H1 (cell line): ENCODE measurements at regions not wholly inside any gene's neighbourhood (a gene's known extent, or its start where the extent isn't known, plus 50 kb on each side); places are given as distances from the start of the nearest gene placed in this dataset.

Source experiments
- CTCF ChIA-PET: fragments of 300-600 bp; sonication (Branson Sonifier 250); formaldehyde crosslinking; loops from one replicate; lab custom pipeline; 2021; ENCODE audit not compliant: partially characterized antibody; lab: Charles Lee
- POLR2A ChIA-PET: fragments of 300-600 bp; sonication (Branson Sonifier 250); formaldehyde crosslinking; loops from one replicate; lab custom pipeline; 2021; ENCODE audit warnings: inconsistent platforms; ENCODE audit not compliant: partially characterized antibody; lab: Charles Lee
- DNase-seq, 2 experiments: peaks; one replicate each; pipeline versions ENCODE4 v3.0.0 to v3.0.0-alpha.2; 2010 to 2022; ENCODE audit warnings: low spot score in 2 of 2, low read depth in 1 of 2, mixed read lengths in 1 of 2
- FAIRE-seq: peaks from 2 replicates; lab custom pipeline; 2011; peaks lifted over from hg19 to GRCh38; lab: Jason Lieb, UNC
- H2AFZ ChIP-seq: 2 replicates; pipeline ENCODE4 v1.8.1; 2012; ENCODE audit warnings: low read length, inconsistent platforms
- H2AK5ac ChIP-seq: 2 replicates; pipeline ENCODE4 v1.6.1; 2013; ENCODE audit warnings: low read depth, low read length
- H2BK120ac ChIP-seq: replicated peaks from 2 replicates; pipeline ENCODE3; 2013; ENCODE audit warnings: low read depth, low read length, inconsistent platforms
- H2BK12ac ChIP-seq: 2 replicates; pipeline ENCODE4 v1.6.1; 2013; ENCODE audit warnings: low read depth, low read length
- H2BK15ac ChIP-seq: 2 replicates; pipeline ENCODE4 v1.6.1; 2013; ENCODE audit warnings: low read length
- H2BK20ac ChIP-seq: 2 replicates; pipeline ENCODE4 v1.6.1; 2013; ENCODE audit warnings: low read length
- H2BK5ac ChIP-seq: 2 replicates; pipeline ENCODE4 v1.6.1; 2013; ENCODE audit warnings: low read depth, low read length
- H3K14ac ChIP-seq: 2 replicates; pipeline ENCODE4 v1.6.1; 2013; ENCODE audit warnings: inconsistent platforms; ENCODE audit not compliant: insufficient read length
- H3K18ac ChIP-seq: 2 replicates; pipeline ENCODE4 v1.6.1; 2013; ENCODE audit warnings: low read length; ENCODE audit errors: extremely low read depth
- H3K23ac ChIP-seq: 2 replicates; pipeline ENCODE4 v1.6.1; 2013; ENCODE audit warnings: inconsistent platforms; ENCODE audit not compliant: insufficient read length
- H3K23me2 ChIP-seq: 2 replicates; pipeline ENCODE4 v1.6.1; 2013; ENCODE audit warnings: low read depth, low read length
- H3K27ac ChIP-seq: 2 replicates; pipeline ENCODE4 v1.6.1; 2011; ENCODE audit warnings: low read depth, low read length, inconsistent platforms
- H3K27me3 ChIP-seq, 4 experiments: replicated peaks in 1 of 4; 1 replicate in 1 of 4; 2 replicates in 3 of 4; pipeline versions ENCODE4 v1.6.1 to v1.8.1; 2011 to 2013; ENCODE audit warnings: low read length in 3 of 4, mild to moderate bottlenecking in 3 of 4, inconsistent platforms in 2 of 4, mixed read lengths in 2 of 4, moderate library complexity in 1 of 4; ENCODE audit not compliant: control insufficient read depth in 3 of 4, insufficient read depth in 3 of 4; ENCODE audit errors: extremely low read depth in 1 of 4
- H3K36me3 ChIP-seq, 4 experiments: 2 replicates each; pipeline versions ENCODE4 v1.6.1 to v1.8.1; 2011 to 2013; ENCODE audit warnings: mild to moderate bottlenecking in 4 of 4, low read length in 3 of 4, moderate library complexity in 2 of 4, control low read depth in 1 of 4, inconsistent platforms in 1 of 4; ENCODE audit not compliant: insufficient read depth in 4 of 4, control insufficient read depth in 2 of 4
- H3K4ac ChIP-seq: replicated peaks from 2 replicates; pipeline ENCODE3; 2013; ENCODE audit warnings: low read length, low read depth, mixed read lengths, inconsistent platforms; ENCODE audit not compliant: insufficient read length
- H3K4me1 ChIP-seq, 4 experiments: replicated peaks in 1 of 4; 1 replicate in 1 of 4; 2 replicates in 3 of 4; pipeline versions ENCODE4 v1.6.1 to v1.8.1; 2011 to 2013; ENCODE audit warnings: low read length in 3 of 4, inconsistent platforms in 2 of 4, mixed read lengths in 1 of 4; ENCODE audit not compliant: insufficient read depth in 4 of 4, control insufficient read depth in 3 of 4
- H3K4me2 ChIP-seq, 2 experiments: 2 replicates each; pipeline versions ENCODE4 v1.6.1 to v1.8.1; 2011 to 2013; ENCODE audit warnings: low read depth in 2 of 2, low read length in 2 of 2, control low read depth in 1 of 2, inconsistent platforms in 1 of 2, mild to moderate bottlenecking in 1 of 2; ENCODE audit not compliant: insufficient read depth in 1 of 2
- H3K4me3 ChIP-seq, 4 experiments: fragments of 200-600, 300-600 bp in 1 of 4; sonication (generic), shearing (Covaris generic), sonication (Bioruptor Twin) in 1 of 4; 2 replicates each; pipeline versions ENCODE4 v1.5.1 to v1.8.1; 2011 to 2016; ENCODE audit warnings: low read length in 4 of 4, low read depth in 3 of 4, control low read depth in 2 of 4, inconsistent platforms in 2 of 4, mild to moderate bottlenecking in 2 of 4, mixed read lengths in 1 of 4, moderate library complexity in 1 of 4; ENCODE audit not compliant: insufficient read depth in 2 of 4; ENCODE audit errors: extremely low read depth in 1 of 4
- H3K56ac ChIP-seq: replicated peaks from 2 replicates; pipeline ENCODE3; 2013; ENCODE audit warnings: low read depth, mild to moderate bottlenecking, mixed read lengths, low read length, inconsistent platforms; ENCODE audit not compliant: insufficient read length
- H3K79me1 ChIP-seq: 2 replicates; pipeline ENCODE4 v1.6.1; 2013; ENCODE audit warnings: low read depth, low read length, control low read depth
- H3K79me2 ChIP-seq, 2 experiments: 2 replicates each; pipeline versions ENCODE4 v1.6.1 to v1.8.1; 2012 to 2013; ENCODE audit warnings: low read length in 2 of 2, mild to moderate bottlenecking in 2 of 2, inconsistent platforms in 1 of 2; ENCODE audit not compliant: insufficient read depth in 2 of 2, control insufficient read depth in 1 of 2
- H3K9ac ChIP-seq, 4 experiments: replicated peaks in 1 of 4; 1 replicate in 1 of 4; 2 replicates in 3 of 4; pipeline versions ENCODE4 v1.6.1 to v1.8.1; 2011 to 2013; ENCODE audit warnings: low read depth in 3 of 4, low read length in 3 of 4, control low read depth in 2 of 4, mild to moderate bottlenecking in 2 of 4, moderate library complexity in 2 of 4, inconsistent platforms in 1 of 4; ENCODE audit errors: extremely low read depth in 1 of 4
- H3K9me3 ChIP-seq, 2 experiments: 2 replicates each; pipeline versions ENCODE4 v1.6.1 to v1.8.1; 2012 to 2013; ENCODE audit warnings: mild to moderate bottlenecking in 2 of 2, moderate library complexity in 2 of 2, control low read depth in 1 of 2, inconsistent platforms in 1 of 2, low read depth in 1 of 2, low read length in 1 of 2, mixed read lengths in 1 of 2; ENCODE audit not compliant: insufficient read depth in 2 of 2
- H4K20me1 ChIP-seq, 2 experiments: replicated peaks in 1 of 2; 2 replicates each; pipeline versions ENCODE3 to v1.8.1; 2011 to 2013; ENCODE audit warnings: inconsistent platforms in 2 of 2, low read length in 2 of 2, mild to moderate bottlenecking in 1 of 2; ENCODE audit not compliant: insufficient read depth in 2 of 2, control insufficient read depth in 1 of 2
- H4K5ac ChIP-seq: 2 replicates; pipeline ENCODE4 v1.6.1; 2013; ENCODE audit warnings: low read length, low read depth, mixed read lengths, inconsistent platforms; ENCODE audit not compliant: insufficient read length
- H4K8ac ChIP-seq: 2 replicates; pipeline ENCODE4 v1.8.0; 2013; ENCODE audit warnings: mild to moderate bottlenecking, moderate library complexity, low read length, inconsistent platforms; ENCODE audit not compliant: insufficient read depth; ENCODE audit errors: extremely low read depth
- H4K91ac ChIP-seq: replicated peaks from 2 replicates; pipeline ENCODE3; 2013; ENCODE audit warnings: low read length, mixed read lengths, inconsistent platforms; ENCODE audit not compliant: insufficient read length
- CREB1 ChIP-seq: IDR thresholded peaks from 2 replicates; pipeline ENCODE4 v1.6.1; 2012; ENCODE audit warnings: inconsistent platforms
- PHF8 ChIP-seq: fragments of 200-600 bp; sonication (generic); conservative IDR thresholded peaks from 2 replicates; pipeline ENCODE4 v1.7.1; 2012; ENCODE audit warnings: low read depth, mild to moderate bottlenecking, inconsistent platforms, low read length, moderate library complexity
- POLR2A ChIP-seq, 2 experiments: IDR thresholded peaks; 1 replicate in 1 of 2; 2 replicates in 1 of 2; pipeline ENCODE4 v1.6.1; 2011; ENCODE audit warnings: low read depth in 2 of 2, low read length in 2 of 2, mild to moderate bottlenecking in 2 of 2; ENCODE audit errors: control extremely low read depth in 1 of 2
- SP1 ChIP-seq: IDR thresholded peaks from 2 replicates; pipeline ENCODE4 v1.6.1; 2011; ENCODE audit warnings: low read depth, low read length
- SP2 ChIP-seq: IDR thresholded peaks from 2 replicates; pipeline ENCODE4 v1.6.1; 2012; ENCODE audit warnings: mild to moderate bottlenecking, low read length, inconsistent platforms
- WGBS, 2 experiments: shearing (Covaris generic) in 1 of 2; methylation state at CpG; one replicate each; pipeline versions ENCODE4 v1.1.6 to v1.1.7; 2013 to 2015; ENCODE audit warnings: low lambda C conversion rate in 2 of 2, mixed read lengths in 2 of 2, inconsistent platforms in 1 of 2, low coverage in 1 of 2, missing lambda C conversion rate in 1 of 2; ENCODE audit not compliant: insufficient replicate concordance in 2 of 2, insufficient coverage in 1 of 2, insufficient read length in 1 of 2; ENCODE audit errors: extremely low coverage in 1 of 2, missing lambda C conversion rate in 1 of 2; 5-methylcytosine and 5-hydroxymethylcytosine counted together

DNA sequence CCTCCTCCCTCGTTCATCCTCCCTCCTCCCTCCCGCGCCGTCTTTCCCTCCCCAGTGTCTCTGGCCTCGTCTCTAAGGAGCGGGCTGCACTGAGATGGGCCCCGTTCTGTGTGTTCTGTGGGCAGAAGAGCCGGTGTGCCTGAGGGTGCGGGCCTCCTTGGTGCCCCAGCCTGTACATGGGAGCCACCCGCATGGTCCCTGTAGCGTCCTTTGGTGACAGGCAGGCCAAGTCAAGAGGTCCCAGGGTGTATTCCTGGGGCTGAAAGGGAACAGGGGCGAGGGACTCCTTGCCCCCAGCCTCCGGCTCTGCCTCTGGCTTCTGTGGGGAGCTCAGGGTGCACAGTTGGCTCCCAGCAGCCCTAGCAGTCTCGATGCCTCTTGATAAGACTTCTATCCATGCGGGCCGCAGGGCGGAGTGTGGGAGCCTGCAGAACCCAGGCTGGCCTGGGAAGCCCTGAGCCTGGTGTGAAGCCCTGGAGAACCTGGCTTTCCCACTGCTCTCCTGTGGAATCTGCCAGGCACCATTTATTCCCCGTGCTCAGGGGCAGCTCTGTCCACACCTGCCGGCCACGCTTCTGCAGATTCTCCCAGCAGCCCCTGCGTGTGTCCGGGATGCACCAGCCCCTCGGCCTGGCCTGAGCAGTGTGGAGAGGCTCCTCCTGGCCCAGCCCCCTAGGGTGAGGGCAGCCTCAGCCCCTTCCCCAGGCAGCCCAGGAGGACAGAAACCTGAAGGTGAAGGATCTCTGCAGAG lies 181.3 kb downstream of the KIF26A start:
- no peak overlapping the region for H3K18ac ChIP-seq
- H3K27me3 ChIP-seq = no peaks in the 10 kb centered on the region
- H3K4me2 ChIP-seq = no peak overlapping the region
- H4K91ac ChIP-seq = no peak overlapping the region
- H3K9ac ChIP-seq = no peak overlapping the region
- H4K5ac ChIP-seq = no peak overlapping the region
- no peak overlapping the region for H3K14ac ChIP-seq
- DNase-seq = peak in 1 of 2 experiments; percentile 43
- WGBS, 2 experiments = 91% methylated on average over 22 of the region's 23 CpGs; no CpG with 5 or more reads in 1 of the 2 experiments
- no peak overlapping the region for H3K56ac ChIP-seq
- no peak overlapping the region for H3K4me3 ChIP-seq
- no peaks in the 10 kb centered on the region for H3K79me1 ChIP-seq
- ChIA-PET POLR2A (no interaction called here), CTCF (interaction anchor here (1.4 kb wide), 1 partner anchor 188 kb away, joined by 3 read pairs; no protein-coding TSS in a partner anchor)
- no peak for FAIRE-seq
- no peaks in the 10 kb centered on the region for H3K23me2 ChIP-seq
- H2AK5ac ChIP-seq = no peak overlapping the region
- no peak overlapping the region for H2BK12ac ChIP-seq
- no peaks in the 10 kb centered on the region for H3K4me1 ChIP-seq
- H3K23ac ChIP-seq = no peak overlapping the region
- H2AFZ ChIP-seq = no peak overlapping the region
- H4K8ac ChIP-seq = no peak overlapping the region; the same call in 1 of the 2 replicates
- H3K9me3 ChIP-seq = no peaks in the 10 kb centered on the region
- H3K27ac ChIP-seq = no peak overlapping the region
- H2BK20ac ChIP-seq = no peak overlapping the region
- no peak overlapping the region for H2BK15ac ChIP-seq
- H3K36me3 ChIP-seq = no peaks in the 10 kb centered on the region
- no peak for TF ChIP-seq POLR2A (IDR thresholded peaks at IDR 0.05; ENCODE audit: control extremely low read depth in 1 of 2, low read depth in 2 of 2, low read length in 2 of 2)
- TF ChIP-seq PHF8 = no peak
- no peak for TF ChIP-seq SP2
- TF ChIP-seq CREB1 = no peak
- TF ChIP-seq SP1 = no peak
- H3K79me2 ChIP-seq = no peaks in the 10 kb centered on the region
- H2BK5ac ChIP-seq = no peak overlapping the region
- H4K20me1 ChIP-seq = peaks cover 0 to 4% of the 10 kb centered on the region in 2 experiments
- no peak overlapping the region for H3K4ac ChIP-seq
- H2BK120ac ChIP-seq = no peak overlapping the region
